Pancreas (tissue), 10 donors: ENCODE measurements at regions not wholly inside any gene's neighbourhood (a gene's known extent, or its start where the extent isn't known, plus 50 kb on each side); places are given as distances from the start of the nearest gene placed in this dataset.

ENCODE experiments used
- ATAC-seq, 4 donors: fragments of 200-7000 bp; cut with Tn5 transposase; one replicate each; pipeline versions ENCODE4 v1.8.0 to v1.9.1; 2020; ENCODE audit warnings: mild to moderate bottlenecking in 4 of 4, moderate library complexity in 4 of 4
- DNase-seq, 6 donors: peaks; one replicate each; pipeline ENCODE4 v3.0.0-alpha.2; 2020
- FAIRE-seq: peaks from 2 replicates; lab custom pipeline; 2012; peaks lifted over from hg19 to GRCh38; lab: Jason Lieb, UNC
- H3K27ac ChIP-seq, 4 donors: fragments of 200-600 bp; sonication (generic); 1 replicate in 3 of 4; 2 replicates in 1 of 4; pipeline versions ENCODE4 v1.5.0 to v1.8.0; 2020
- H3K27me3 ChIP-seq, 4 donors: fragments of 200-600 bp; one replicate each; pipeline ENCODE4 v1.8.0; 2021
- H3K36me3 ChIP-seq, 3 donors: fragments of 200-600 bp; sonication (generic) in 1 of 3; one replicate each; pipeline versions ENCODE4 v1.5.0 to v1.8.0; 2020 to 2021
- H3K4me1 ChIP-seq, 3 donors: fragments of 200-600 bp; one replicate each; pipeline ENCODE4 v1.8.0; 2021
- H3K4me3 ChIP-seq, 4 donors: fragments of 200-600 bp; sonication (generic) in 2 of 4; one replicate each; pipeline versions ENCODE4 v1.5.0 to v1.8.0; 2020 to 2021
- H3K9me3 ChIP-seq, 4 donors: fragments of 200-600 bp; one replicate each; pipeline ENCODE4 v1.8.0; 2021
- CTCF ChIP-seq, 4 donors: fragments of 200-600 bp; sonication (generic) in 3 of 4; IDR thresholded peaks; one replicate each; pipeline versions ENCODE4 v1.5.0 to v1.8.0; 2021; ENCODE audit warnings: antibody characterized with exemption in 4 of 4
- WGBS, 2 donors: extraction: QIAGEN DNeasy Blood & Tissue Kit; methylation state at CpG; one replicate each; pipeline ENCODE4 v1.1.7; 2013; 5-methylcytosine and 5-hydroxymethylcytosine counted together
- intact Hi-C, 3 donors: fragments of 100-400 bp; cut with DNase I; formaldehyde crosslinking; loops; one replicate each; pipeline versions ENCODE4 v1.11.1 to v1.14.2; 2022
- donor health status: healthy with polysubstance abuse.
- donor health status: DM: no; HTN: no; CAD: no; lungs with moderate emphysema.
- donor health status: DM: no; HTN: no; CAD: no.
- donor health status: control.
- donor health status: control.
- donor health status: Bipolar disorder and iron deficiency.
- donor health status: DM: yes; HTN: yes; CAD: no.
- donor health status: DM: no; HTN: no; CAD: no.
- donor health status: DM: no; HTN: no; CAD: no.
- donor health status: DM: yes; HTN: yes; CAD: no.

- Histone ChIP-seq H3K9me3 (no peaks in the 10 kb centered on the region), H3K4me3 (no peak overlapping the region), H3K36me3 (no peaks in the 10 kb centered on the region), H3K27me3 (no peaks in the 10 kb centered on the region), H3K27ac (no peak overlapping the region), H3K4me1 (no peaks in the 10 kb centered on the region)
- intact Hi-C loops = no loop called here
- DNase-seq (no peak), ATAC-seq (no peak), FAIRE-seq (no peak)
- no peak for TF ChIP-seq CTCF (IDR thresholded peaks at IDR 0.05)
- 40 to 58% methylated on average over 3 of the region's 3 CpGs for WGBS, 2 donors
These were observed 1194.8 kb downstream of the BCL11B start for GRCh38 chr14:98077176-98077575.

- Histone ChIP-seq H3K9me3 (no peaks in the 10 kb centered on the region), H3K36me3 (no peaks in the 10 kb centered on the region), H3K27me3 (peaks cover 0 to 6% (median 0%) of the 10 kb centered on the region in 4 donors), H3K4me1 (no peaks in the 10 kb centered on the region), H3K27ac (no peak overlapping the region), H3K4me3 (no peak overlapping the region)
- ATAC-seq (no peak), DNase-seq (no peak), FAIRE-seq (no peak)
- WGBS, 2 donors = 54 to 74% methylated on average over 1 of the region's 1 CpG
- intact Hi-C loops = no loop called here
- TF ChIP-seq CTCF (IDR thresholded peaks at IDR 0.05) = no peak
These were observed 1189.2 kb downstream of the BCL11B start for GRCh38 chr14:98082833-98083232.

GRCh38 chr14:98085751-98086150 is 1186.2 kb downstream of the BCL11B start:
- Histone ChIP-seq H3K4me1 (no peaks in the 10 kb centered on the region), H3K4me3 (no peak overlapping the region), H3K27ac (no peak overlapping the region), H3K27me3 (peaks cover 0 to 6% (median 0%) of the 10 kb centered on the region in 4 donors), H3K36me3 (no peaks in the 10 kb centered on the region), H3K9me3 (no peaks in the 10 kb centered on the region)
- intact Hi-C loops = no loop called here
- 88 to 92% methylated on average over 1 of the region's 1 CpG for WGBS, 2 donors
- no peak for ATAC-seq
- no peak for DNase-seq
- no peak for FAIRE-seq
- no peak for TF ChIP-seq CTCF (IDR thresholded peaks at IDR 0.05)

GRCh38 chr14:98093111-98093510 is 1178.9 kb downstream of the BCL11B start:
- WGBS, 2 donors = 49 to 61% methylated on average over 2 of the region's 2 CpGs
- TF ChIP-seq CTCF (IDR thresholded peaks at IDR 0.05) = no peak
- no peak overlapping the region for H3K27ac ChIP-seq
- H3K36me3 ChIP-seq = no peaks in the 10 kb centered on the region
- H3K4me3 ChIP-seq = no peak overlapping the region
- no peaks in the 10 kb centered on the region for H3K4me1 ChIP-seq
- H3K9me3 ChIP-seq = no peaks in the 10 kb centered on the region
- DNase-seq = no peak
- H3K27me3 ChIP-seq = no peaks in the 10 kb centered on the region
- ATAC-seq = no peak
- intact Hi-C loops = no loop called here
- FAIRE-seq = no peak

GRCh38 chr14:98099527-98099926 is 1172.5 kb downstream of the BCL11B start:
- DNase-seq (no peak), FAIRE-seq (no peak), ATAC-seq (no peak)
- intact Hi-C loops = no loop called here
- Histone ChIP-seq H3K4me3 (no peak overlapping the region), H3K36me3 (no peaks in the 10 kb centered on the region), H3K4me1 (no peaks in the 10 kb centered on the region), H3K27me3 (no peaks in the 10 kb centered on the region), H3K27ac (no peak overlapping the region), H3K9me3 (no peaks in the 10 kb centered on the region)
- no peak for TF ChIP-seq CTCF (IDR thresholded peaks at IDR 0.05)
- 61 to 62% methylated on average over 2 of the region's 2 CpGs for WGBS, 2 donors
